ENCODE measurements at regions not wholly inside any gene's neighbourhood (a gene's known extent, or its start where the extent isn't known, plus 50 kb on each side); places are given as distances from the start of the nearest gene placed in this dataset.
"Not testable (repeated sequence)": the region's sequence is repeated elsewhere in the genome, so short reads cannot be mapped to it uniquely, and the experiment has no call there.

GRCh38 chr7:92924800-92925199 is 88.4 kb upstream of the CDK6 start:
- no peak for DNase-seq (ENCODE audit: low read depth in 1 of 2, low spot score in 1 of 2)

- DNase-seq (ENCODE audit: low read depth in 1 of 2, low spot score in 1 of 2) = no peak
These were observed 80.9 kb upstream of the CDK6 start for GRCh38 chr7:92917230-92917629.

- DNase-seq (ENCODE audit: low read depth in 1 of 2, low spot score in 1 of 2) = no peak
These were observed 80.4 kb upstream of the CDK6 start for GRCh38 chr7:92916770-92917224.

GRCh38 chr7:92915348-92915747 is 79.0 kb upstream of the CDK6 start:
- DNase-seq (ENCODE audit: low read depth in 1 of 2, low spot score in 1 of 2) = no peak

GRCh38 chr7:92914645-92915044 is 78.3 kb upstream of the CDK6 start:
- no peak for DNase-seq (ENCODE audit: low read depth in 1 of 2, low spot score in 1 of 2)

- DNase-seq (ENCODE audit: low read depth in 1 of 2, low spot score in 1 of 2) = no peak
These were observed 77.5 kb upstream of the CDK6 start for GRCh38 chr7:92913849-92914248.

- DNase-seq (ENCODE audit: low read depth in 1 of 2, low spot score in 1 of 2) = no peak
These were observed 74.6 kb upstream of the CDK6 start for GRCh38 chr7:92910976-92911375.

GRCh38 chr7:92909686-92910475 is 73.5 kb upstream of the CDK6 start:
- no peak for DNase-seq (ENCODE audit: low read depth in 1 of 2, low spot score in 1 of 2)

- DNase-seq (ENCODE audit: low read depth in 1 of 2, low spot score in 1 of 2) = peak; percentile 59 to 91
These were observed 68.1 kb upstream of the CDK6 start for GRCh38 chr7:92904244-92905131.

GRCh38 chr7:92898798-92899197 is 62.4 kb upstream of the CDK6 start:
- no peak for DNase-seq (ENCODE audit: low read depth in 1 of 2, low spot score in 1 of 2)

- DNase-seq (ENCODE audit: low read depth in 1 of 2, low spot score in 1 of 2) = not testable (repeated sequence)
These were observed 58.5 kb upstream of the CDK6 start for GRCh38 chr7:92894857-92895256.

GRCh38 chr7:92889081-92889480 is 52.7 kb upstream of the CDK6 start:
- DNase-seq (ENCODE audit: low read depth in 1 of 2, low spot score in 1 of 2) = no peak
